ENCODE measurements at regions not wholly inside any gene's neighbourhood (a gene's known extent, or its start where the extent isn't known, plus 50 kb on each side); places are given as distances from the start of the nearest gene placed in this dataset.

DNA sequence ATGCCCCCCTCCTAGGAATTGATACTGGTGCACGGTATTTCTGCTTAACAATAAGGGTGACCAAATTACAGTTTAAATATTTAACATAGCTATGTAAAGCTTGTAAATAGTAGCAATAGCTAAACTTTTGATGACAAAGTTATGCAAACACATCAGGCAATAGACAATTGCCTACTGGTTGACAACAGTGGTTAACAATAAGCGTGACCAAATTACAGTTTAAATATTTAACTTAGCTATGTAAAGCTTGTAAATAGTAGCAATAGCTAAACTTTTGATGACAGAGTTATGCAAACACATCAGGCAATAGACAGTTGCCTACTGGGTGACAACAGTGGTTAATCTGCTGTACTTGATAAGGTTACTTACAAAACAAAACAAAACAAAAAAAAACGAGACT is 886.5 kb upstream of the FLRT2 start:
- H3K36me3 ChIP-seq = no peaks in the 10 kb centered on the region
- H3K4me1 ChIP-seq = no peaks in the 10 kb centered on the region
- no peak overlapping the region for H3K4me3 ChIP-seq
- no peak for TF ChIP-seq Cebpa-rat (IDR thresholded peaks at IDR 0.05)
- H4K20me1 ChIP-seq = no peaks in the 10 kb centered on the region
- H3K4me2 ChIP-seq = no peak overlapping the region
- no peaks in the 10 kb centered on the region for H3K9me3 ChIP-seq (replicated peaks in 1 of 11)
- no peak overlapping the region for H3K27ac ChIP-seq
- no peaks in the 10 kb centered on the region for H3K27me3 ChIP-seq
- H3K9ac ChIP-seq = no peak overlapping the region

DNA sequence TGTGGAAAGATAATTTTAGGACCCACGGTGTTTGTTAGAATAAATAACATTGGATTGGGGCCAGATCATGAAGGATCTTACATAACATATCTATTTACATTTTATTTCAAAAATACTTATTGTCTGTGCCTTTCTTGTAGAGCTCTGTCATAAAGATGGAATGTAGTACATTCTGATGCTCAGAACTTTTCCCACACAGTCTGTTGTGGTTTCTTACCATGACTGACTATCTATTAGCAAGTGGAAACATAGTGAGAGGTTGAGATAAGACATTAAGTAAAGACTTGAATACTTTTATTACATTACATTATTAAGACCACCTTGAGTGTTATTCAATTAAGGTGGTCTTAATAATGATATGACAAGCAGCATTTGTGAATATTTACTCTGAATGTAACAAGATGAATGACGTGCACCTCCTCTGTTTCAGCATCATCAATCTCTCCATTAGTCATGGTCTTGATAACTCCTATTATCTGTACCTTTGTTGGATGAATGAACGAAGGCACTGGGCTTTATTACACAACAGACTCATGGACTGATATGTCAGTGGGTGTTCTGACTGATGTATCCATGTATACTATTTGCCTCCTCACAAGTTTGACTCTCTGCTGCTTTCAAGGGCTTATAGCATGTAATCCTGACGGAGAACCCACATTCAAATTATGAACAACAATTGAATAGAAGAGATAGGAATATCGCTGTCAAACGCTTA is 883.0 kb upstream of the FLRT2 start:
- no peaks in the 10 kb centered on the region for H4K20me1 ChIP-seq
- H3K9ac ChIP-seq = no peak overlapping the region
- no peaks in the 10 kb centered on the region for H3K36me3 ChIP-seq
- H3K9me3 ChIP-seq (replicated peaks in 1 of 11) = no peaks in the 10 kb centered on the region
- H3K4me1 ChIP-seq = no peaks in the 10 kb centered on the region
- H3K4me2 ChIP-seq = no peak overlapping the region
- no peaks in the 10 kb centered on the region for H3K27me3 ChIP-seq
- no peak overlapping the region for H3K27ac ChIP-seq
- H3K4me3 ChIP-seq = no peak overlapping the region
- no peak for TF ChIP-seq Cebpa-rat (IDR thresholded peaks at IDR 0.05)

DNA sequence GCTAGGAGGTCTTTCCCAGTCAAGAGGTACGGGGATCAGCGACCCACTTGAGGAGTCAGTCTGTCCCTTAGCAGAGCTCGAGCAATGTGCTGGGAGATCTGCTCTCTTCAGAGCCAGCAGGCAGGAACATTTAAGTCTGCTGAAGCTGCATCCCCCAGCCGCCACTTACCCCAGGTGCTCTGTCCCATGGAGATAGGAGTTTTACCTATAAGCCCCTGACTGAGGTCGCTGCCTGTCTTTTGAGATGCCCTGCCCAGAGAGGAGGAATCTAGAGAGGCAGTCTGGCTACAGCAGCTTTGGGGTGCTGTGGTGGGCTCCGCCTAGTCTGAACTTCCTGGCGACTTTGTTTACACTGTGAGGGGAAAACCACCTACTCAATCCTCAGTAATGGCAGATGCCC is 874.9 kb upstream of the FLRT2 start:
- no peak overlapping the region for H3K4me3 ChIP-seq
- no peak overlapping the region for H3K27ac ChIP-seq
- peaks cover 0 to 9% (median 6%) of the 10 kb centered on the region in 11 experiments; a peak in 4 of 22 replicates for H3K9me3 ChIP-seq (replicated peaks in 1 of 11)
- H3K27me3 ChIP-seq = no peaks in the 10 kb centered on the region
- no peaks in the 10 kb centered on the region for H3K4me1 ChIP-seq
- no peak overlapping the region for H3K4me2 ChIP-seq
- H4K20me1 ChIP-seq = no peaks in the 10 kb centered on the region
- H3K9ac ChIP-seq = no peak overlapping the region
- H3K36me3 ChIP-seq = no peaks in the 10 kb centered on the region
- TF ChIP-seq Cebpa-rat (IDR thresholded peaks at IDR 0.05) = no peak

DNA sequence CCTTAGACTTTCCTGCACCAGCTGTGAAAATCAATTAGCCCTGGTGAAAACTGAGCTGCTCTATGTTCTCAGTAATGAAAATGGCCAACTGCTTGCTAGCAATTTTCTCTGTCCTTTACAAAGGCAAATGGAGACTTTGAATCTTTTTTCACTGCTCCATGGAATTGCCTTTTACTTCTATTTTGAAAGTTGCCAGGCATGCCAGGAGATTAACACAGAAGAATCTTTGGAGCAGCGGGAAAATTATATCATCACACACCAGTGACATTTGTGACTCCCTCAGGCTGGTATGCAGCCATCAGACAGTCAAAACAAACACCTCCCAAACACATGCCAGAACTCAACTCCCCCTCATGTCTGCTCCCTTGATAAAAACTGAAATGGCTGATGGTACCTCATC is 872.0 kb upstream of the FLRT2 start:
- Histone ChIP-seq H3K4me3 (no peak overlapping the region), H3K4me2 (no peak overlapping the region), H3K9ac (no peak overlapping the region), H3K4me1 (no peaks in the 10 kb centered on the region), H4K20me1 (no peaks in the 10 kb centered on the region), H3K36me3 (no peaks in the 10 kb centered on the region), H3K27ac (no peak overlapping the region), H3K27me3 (no peaks in the 10 kb centered on the region), H3K9me3 (replicated peaks in 1 of 11) (peaks cover 0 to 9% (median 6%) of the 10 kb centered on the region in 11 experiments; a peak in 4 of 22 replicates)
- no peak for TF ChIP-seq Cebpa-rat (IDR thresholded peaks at IDR 0.05)

DNA sequence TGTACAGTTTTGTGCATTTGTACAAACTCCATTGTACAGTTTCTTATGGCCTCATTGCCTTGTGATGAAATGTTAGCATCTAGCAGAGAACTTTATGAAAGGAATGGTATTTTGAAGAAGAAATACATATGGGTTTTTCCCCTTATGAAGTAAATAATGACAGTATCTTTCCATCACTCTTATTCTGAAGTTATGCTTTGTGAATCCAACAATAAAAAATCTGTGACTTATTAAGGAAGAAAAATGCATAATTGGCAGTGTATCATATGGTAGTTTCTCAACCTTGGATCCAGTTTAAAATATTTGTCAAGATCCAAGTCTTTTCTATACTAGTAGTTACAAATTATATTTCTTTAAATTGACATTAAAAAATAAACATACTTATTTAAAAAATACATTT is 859.1 kb upstream of the FLRT2 start:
- H3K4me1 ChIP-seq = no peaks in the 10 kb centered on the region
- H3K27ac ChIP-seq = no peak overlapping the region
- H3K4me2 ChIP-seq = no peak overlapping the region
- no peak overlapping the region for H3K4me3 ChIP-seq
- no peaks in the 10 kb centered on the region for H4K20me1 ChIP-seq
- no peaks in the 10 kb centered on the region for H3K27me3 ChIP-seq
- H3K36me3 ChIP-seq = no peaks in the 10 kb centered on the region
- no peaks in the 10 kb centered on the region for H3K9me3 ChIP-seq (replicated peaks in 1 of 11)
- no peak overlapping the region for H3K9ac ChIP-seq
- TF ChIP-seq Cebpa-rat (IDR thresholded peaks at IDR 0.05) = no peak

DNA sequence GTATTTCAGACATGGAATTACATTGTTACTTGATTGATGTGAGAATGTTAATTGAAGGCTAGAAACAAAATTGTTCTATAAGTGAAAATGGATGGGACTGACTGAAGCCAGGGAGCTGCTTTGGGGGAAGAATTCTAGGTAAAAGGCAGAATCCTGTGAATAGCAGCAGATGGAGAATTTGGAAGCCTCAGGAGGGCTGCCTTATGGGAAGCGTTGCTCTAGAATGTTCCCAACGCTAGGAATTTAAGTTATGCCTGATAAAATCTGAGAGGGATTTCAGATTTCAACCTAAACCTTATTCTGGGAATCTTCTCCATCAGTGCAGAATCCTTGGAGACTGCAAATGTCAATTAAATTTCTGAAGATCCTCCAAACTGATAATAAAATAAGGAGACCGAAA is 858.2 kb upstream of the FLRT2 start:
- TF ChIP-seq Cebpa-rat (IDR thresholded peaks at IDR 0.05) = no peak
- Histone ChIP-seq H3K4me1 (no peaks in the 10 kb centered on the region), H3K27me3 (no peaks in the 10 kb centered on the region), H3K9me3 (replicated peaks in 1 of 11) (no peaks in the 10 kb centered on the region), H3K4me2 (no peak overlapping the region), H4K20me1 (no peaks in the 10 kb centered on the region), H3K4me3 (no peak overlapping the region), H3K9ac (no peak overlapping the region), H3K36me3 (no peaks in the 10 kb centered on the region), H3K27ac (no peak overlapping the region)

DNA sequence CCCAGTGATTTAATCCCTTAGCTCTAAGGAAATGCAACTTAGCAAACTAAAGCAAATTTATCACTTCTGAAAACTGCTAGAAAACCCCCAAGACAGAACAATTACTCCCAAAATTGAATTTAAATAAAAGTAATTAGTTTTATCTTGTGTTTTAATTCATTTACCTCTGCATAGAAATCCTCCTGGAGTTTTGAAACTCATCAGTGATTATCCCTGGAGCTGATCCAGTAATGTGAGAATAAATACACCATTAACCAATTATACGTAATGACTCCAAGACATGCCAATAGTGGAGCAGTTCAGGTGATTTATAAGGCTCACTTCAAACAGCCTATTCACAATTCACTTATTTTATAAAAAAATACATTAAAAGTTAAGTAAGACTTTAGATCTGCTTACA is 855.3 kb upstream of the FLRT2 start:
- no peaks in the 10 kb centered on the region for H3K36me3 ChIP-seq
- no peak for TF ChIP-seq Cebpa-rat (IDR thresholded peaks at IDR 0.05)
- no peak overlapping the region for H3K4me3 ChIP-seq
- H3K9ac ChIP-seq = no peak overlapping the region
- H3K4me2 ChIP-seq = no peak overlapping the region
- no peak overlapping the region for H3K27ac ChIP-seq
- no peaks in the 10 kb centered on the region for H3K27me3 ChIP-seq
- no peaks in the 10 kb centered on the region for H3K4me1 ChIP-seq
- no peaks in the 10 kb centered on the region for H4K20me1 ChIP-seq
- H3K9me3 ChIP-seq (replicated peaks in 1 of 11) = no peaks in the 10 kb centered on the region

DNA sequence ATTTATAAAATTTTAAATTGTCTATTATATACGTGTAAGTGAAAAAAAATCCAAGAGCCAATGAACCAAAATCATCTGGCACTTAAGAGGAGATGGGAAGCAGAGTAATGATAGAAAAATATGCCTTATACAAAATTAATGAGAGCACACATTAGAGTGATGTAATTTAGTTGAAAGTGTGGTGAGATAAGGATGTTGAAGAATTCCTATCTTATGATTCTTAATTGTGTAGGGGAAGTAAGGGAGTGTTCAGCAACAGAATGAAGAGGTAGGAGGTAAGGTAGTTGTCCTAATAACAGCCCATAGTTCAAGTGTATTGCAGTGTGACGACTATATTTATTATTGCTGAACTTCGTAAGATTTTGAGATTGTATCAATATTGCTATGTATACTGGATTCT is 843.4 kb upstream of the FLRT2 start:
- Histone ChIP-seq H3K9me3 (replicated peaks in 1 of 11) (no peaks in the 10 kb centered on the region), H4K20me1 (no peaks in the 10 kb centered on the region), H3K4me3 (no peak overlapping the region), H3K27me3 (no peaks in the 10 kb centered on the region), H3K36me3 (no peaks in the 10 kb centered on the region), H3K27ac (no peak overlapping the region), H3K4me2 (no peak overlapping the region), H3K9ac (no peak overlapping the region), H3K4me1 (no peaks in the 10 kb centered on the region)
- TF ChIP-seq Cebpa-rat (IDR thresholded peaks at IDR 0.05) = no peak

DNA sequence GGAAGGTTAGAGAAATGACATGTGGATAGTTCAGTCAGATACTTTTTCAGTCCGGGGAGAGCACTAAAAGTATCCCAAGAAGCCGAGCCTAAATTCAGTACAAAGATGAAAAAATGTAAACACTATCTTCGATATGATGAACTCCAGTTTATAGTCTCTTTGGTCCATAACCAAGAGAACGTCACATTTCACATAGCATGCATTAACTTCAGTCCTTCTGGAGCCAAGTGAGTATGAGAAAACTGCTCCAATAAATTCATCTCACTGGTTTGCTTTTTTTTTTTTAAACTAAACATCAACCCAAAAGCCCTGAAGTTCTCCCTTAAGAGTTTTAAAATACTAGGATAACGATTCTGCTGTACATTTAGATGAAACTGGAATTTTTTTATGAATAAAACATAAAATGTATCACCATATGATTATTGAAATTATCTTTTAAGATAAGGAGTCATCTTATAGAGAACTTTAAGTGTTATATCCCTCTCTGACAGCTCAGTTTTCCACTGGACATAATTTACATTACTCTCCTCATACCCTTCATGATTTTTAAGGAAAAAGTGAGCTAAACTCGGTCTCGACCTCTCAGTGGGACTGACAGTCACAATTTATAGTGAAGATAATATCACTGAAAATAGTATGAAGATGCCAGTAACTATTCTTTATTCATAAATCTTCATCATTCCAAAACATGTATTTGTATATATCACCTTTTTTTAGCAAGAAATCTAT is 841.5 kb upstream of the FLRT2 start:
- Histone ChIP-seq H3K9ac (no peak overlapping the region), H3K4me1 (no peaks in the 10 kb centered on the region), H3K36me3 (no peaks in the 10 kb centered on the region), H3K4me2 (no peak overlapping the region), H3K27ac (no peak overlapping the region), H4K20me1 (no peaks in the 10 kb centered on the region), H3K27me3 (no peaks in the 10 kb centered on the region), H3K4me3 (no peak overlapping the region), H3K9me3 (replicated peaks in 1 of 11) (no peaks in the 10 kb centered on the region)
- TF ChIP-seq Cebpa-rat (IDR thresholded peaks at IDR 0.05) = no peak

DNA sequence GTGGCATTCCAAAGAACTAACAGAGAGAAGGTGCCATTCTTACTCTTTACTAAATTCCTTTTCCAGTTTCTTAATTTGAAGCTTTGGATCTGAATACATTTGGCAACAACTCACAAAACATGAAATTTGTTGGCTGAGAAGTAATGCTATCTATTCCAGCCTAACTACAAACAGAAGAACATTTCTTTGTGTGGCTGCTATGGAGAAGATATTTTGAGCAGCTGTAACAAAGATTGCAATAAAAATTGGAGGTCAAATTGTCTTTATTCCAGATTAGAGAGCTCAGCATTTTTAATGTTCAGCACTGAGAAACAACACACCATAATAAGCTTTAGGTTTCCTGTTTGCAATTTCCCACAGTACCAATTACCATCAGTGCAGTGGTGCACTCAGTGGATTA is 835.8 kb upstream of the FLRT2 start:
- Histone ChIP-seq H3K9me3 (replicated peaks in 1 of 11) (no peaks in the 10 kb centered on the region), H3K4me3 (no peak overlapping the region), H3K27ac (no peak overlapping the region), H3K9ac (no peak overlapping the region), H3K4me2 (no peak overlapping the region), H3K27me3 (no peaks in the 10 kb centered on the region), H3K4me1 (no peaks in the 10 kb centered on the region), H3K36me3 (no peaks in the 10 kb centered on the region), H4K20me1 (no peaks in the 10 kb centered on the region)
- TF ChIP-seq Cebpa-rat (IDR thresholded peaks at IDR 0.05) = no peak

All from BLaER1 treated with 17β-estradiol and CSF1 and Interleukin-3, amounts not matched to agents 10 nM and 100 nM (cell line).